Fibroblast of the aortic adventitia (primary cell): ENCODE measurements at regions not wholly inside any gene's neighbourhood (a gene's known extent, or its start where the extent isn't known, plus 50 kb on each side); places are given as distances from the start of the nearest gene placed in this dataset.

Source experiments
- DNase-seq: peaks from one replicate; pipeline ENCODE4 v3.0.0-alpha.2; 2010; ENCODE audit warnings: low read depth
- H3K4me3 ChIP-seq: 2 replicates; pipeline ENCODE4 v1.5.1; 2011; ENCODE audit warnings: low read depth, mild to moderate bottlenecking, control low read depth, low read length, moderate library complexity
- TF ChIP-seq, protein P1 (sequence below): IDR thresholded peaks from 2 replicates; pipeline ENCODE4 v1.5.1; 2011; ENCODE audit warnings: mild to moderate bottlenecking, low read length, control low read depth, inconsistent platforms; ENCODE audit not compliant: insufficient read depth

DNA sequence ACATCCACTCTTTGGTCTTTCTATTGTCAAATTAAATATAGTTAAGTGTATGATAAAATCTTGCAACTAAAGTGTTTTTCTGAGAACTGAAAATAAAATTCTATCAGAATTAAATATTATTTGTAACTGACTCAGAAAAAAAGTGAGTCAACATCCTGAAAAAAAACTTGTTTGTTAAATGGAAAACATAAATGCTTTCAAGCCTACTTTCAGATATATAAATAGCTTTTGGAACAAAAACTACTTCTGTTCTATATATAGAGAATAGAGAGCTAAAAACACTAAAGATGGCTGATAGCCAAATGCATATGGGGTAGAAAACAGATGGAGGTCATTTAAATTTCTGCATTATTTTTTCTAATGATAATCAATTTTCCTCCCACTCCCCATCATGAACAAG, 61.8 kb downstream of the PIK3C2A start:
- TF ChIP-seq, protein P1, sequence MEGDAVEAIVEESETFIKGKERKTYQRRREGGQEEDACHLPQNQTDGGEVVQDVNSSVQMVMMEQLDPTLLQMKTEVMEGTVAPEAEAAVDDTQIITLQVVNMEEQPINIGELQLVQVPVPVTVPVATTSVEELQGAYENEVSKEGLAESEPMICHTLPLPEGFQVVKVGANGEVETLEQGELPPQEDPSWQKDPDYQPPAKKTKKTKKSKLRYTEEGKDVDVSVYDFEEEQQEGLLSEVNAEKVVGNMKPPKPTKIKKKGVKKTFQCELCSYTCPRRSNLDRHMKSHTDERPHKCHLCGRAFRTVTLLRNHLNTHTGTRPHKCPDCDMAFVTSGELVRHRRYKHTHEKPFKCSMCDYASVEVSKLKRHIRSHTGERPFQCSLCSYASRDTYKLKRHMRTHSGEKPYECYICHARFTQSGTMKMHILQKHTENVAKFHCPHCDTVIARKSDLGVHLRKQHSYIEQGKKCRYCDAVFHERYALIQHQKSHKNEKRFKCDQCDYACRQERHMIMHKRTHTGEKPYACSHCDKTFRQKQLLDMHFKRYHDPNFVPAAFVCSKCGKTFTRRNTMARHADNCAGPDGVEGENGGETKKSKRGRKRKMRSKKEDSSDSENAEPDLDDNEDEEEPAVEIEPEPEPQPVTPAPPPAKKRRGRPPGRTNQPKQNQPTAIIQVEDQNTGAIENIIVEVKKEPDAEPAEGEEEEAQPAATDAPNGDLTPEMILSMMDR: no peak
- no peak overlapping the region for H3K4me3 ChIP-seq
- DNase-seq: no peak

DNA sequence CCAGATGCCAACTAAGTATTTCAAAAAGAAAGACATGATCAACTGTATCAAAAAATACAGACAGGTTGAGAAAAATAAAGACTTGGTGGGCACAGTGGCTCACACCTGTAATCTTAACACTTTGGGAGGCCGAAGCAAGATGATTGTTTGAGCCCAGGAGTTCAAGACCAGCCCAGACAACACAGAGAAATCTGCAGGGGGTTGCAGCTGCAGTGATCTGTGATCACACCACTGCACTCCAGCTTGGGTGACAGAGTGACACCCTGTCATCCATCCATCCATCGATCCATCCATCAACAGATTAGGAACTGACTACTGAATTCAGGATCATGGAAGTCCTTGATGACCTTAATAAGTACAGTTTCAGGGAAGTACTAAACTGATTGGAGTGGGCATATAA, 65.0 kb upstream of the RPS13 start:
- DNase-seq: no peak
- TF ChIP-seq, protein P1: no peak
- no peak overlapping the region for H3K4me3 ChIP-seq

DNA sequence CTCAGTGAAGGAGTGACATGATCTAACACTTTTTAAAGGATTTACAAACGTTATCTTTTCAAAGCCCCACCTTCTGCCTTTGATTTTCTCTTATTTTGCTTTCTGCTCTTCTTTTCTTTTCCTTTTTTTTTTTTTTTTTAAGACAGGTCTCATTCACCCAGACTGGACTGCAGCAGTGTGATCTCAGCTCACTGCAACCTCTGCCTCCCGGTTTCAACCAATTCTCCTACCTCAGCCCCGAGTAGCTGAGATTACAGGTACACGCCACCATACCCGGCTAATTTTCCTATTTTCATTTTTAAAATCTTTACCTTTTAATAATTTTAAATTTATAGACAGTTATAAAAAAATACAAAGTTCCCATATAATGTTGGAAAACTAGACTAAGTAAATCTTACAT, 63.7 kb upstream of the RPS13 start:
- H3K4me3 ChIP-seq: no peak overlapping the region
- DNase-seq: no peak
- TF ChIP-seq, protein P1: no peak

DNA sequence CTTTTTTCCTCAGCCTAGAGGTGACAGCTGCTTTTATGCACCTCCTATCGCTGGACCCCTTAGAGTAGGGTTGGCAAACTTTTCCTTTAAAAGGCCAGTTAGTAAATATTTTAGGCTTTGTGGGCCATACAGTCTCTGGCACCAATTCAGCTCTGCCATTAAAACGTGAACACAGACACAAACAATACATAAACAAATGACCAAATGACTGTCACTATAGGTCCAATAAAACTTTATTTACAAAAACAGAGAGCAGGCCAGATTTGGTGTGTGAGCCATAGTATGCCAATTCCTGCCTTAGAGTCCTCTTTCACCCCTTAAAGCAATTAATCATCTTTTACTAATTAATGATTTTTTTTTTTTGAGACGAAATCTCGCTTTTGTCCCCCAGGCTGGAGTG, 61.1 kb upstream of the RPS13 start:
- TF ChIP-seq, protein P1: no peak
- H3K4me3 ChIP-seq: no peak overlapping the region
- no peak for DNase-seq

DNA sequence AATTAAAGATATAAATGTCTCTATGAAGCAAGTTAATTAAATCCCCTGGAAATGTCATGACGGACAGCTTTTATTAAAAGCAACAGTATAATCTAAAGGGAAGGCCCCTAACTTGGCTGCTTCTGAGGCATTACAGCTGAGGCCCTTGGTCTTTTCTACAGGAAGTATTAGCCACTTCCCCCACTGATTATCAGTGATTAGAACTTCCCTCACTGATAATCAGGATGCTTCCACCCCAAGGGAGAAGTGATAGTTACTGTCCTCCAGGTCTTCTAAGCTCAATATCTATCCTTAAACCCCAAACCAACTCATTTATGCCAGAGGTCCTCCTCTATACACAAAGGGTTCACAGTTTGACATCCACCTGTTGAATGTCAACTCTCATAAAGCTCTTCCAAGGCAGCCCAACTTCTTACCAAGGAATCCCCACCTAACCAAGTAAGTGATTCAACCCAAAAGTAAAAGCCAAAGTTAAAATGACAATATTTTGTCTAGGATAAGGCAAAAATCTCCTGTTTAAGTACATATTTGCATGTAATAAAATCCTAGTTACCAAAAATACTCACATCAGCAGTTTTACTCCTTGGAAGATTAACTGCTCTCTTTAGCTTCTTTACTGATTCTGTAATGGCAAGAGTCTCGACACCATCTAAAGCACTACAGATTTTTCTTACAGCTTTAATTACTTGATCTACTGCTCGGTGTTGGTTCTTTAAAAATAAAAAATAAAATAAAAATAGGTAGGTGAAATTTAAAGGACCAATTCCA, 58.6 kb upstream of the RPS13 start:
- TF ChIP-seq, protein P1: no peak

DNA sequence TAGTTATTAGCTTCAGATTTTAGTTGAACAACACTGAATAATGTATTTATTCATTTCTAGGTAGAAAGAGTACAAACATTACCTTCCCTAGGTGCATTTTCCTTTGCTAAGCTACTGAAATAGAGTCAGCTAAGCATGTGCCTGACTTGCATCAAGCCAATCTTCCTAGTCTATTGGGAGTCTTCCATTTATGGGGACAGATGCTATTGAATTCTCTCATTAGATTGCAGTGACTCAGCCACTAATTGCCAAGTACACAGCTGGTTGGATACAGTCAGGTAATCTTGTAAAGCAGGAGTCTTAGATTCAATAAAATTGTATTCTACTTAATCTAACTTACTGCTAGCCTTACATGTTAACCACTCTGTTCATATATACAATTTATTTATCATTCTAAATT, 55.2 kb upstream of the RPS13 start:
- DNase-seq: no peak
- TF ChIP-seq, protein P1: no peak
- no peak overlapping the region for H3K4me3 ChIP-seq

More for the DNA sequence above, 58.6 kb upstream of the RPS13 start:
- no peak for DNase-seq
- no peak overlapping the region for H3K4me3 ChIP-seq

DNA sequence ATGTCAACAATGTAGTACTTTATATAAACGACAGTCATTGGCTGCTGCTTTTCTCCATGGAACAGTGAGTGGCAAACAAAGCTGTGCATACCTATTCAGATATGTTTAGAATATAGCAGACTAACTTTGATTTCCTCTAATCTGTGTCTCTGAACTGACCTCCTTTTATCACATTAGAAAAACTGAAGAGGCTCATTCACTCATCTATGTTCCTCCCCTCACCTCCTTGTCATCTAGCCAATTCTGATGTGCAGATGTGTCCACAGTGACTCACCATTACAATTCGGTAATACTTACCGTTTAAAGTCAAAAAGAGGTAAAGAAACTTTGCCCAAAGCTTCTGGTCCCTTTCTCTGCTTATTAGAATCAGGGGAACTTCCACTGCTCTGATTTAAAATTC, 51.5 kb upstream of the RPS13 start:
- no peak overlapping the region for H3K4me3 ChIP-seq
- TF ChIP-seq, protein P1: no peak
- DNase-seq: no peak
